ENCODE measurements at regions not wholly inside any gene's neighbourhood (a gene's known extent, or its start where the extent isn't known, plus 50 kb on each side); places are given as distances from the start of the nearest gene placed in this dataset.

DNA sequence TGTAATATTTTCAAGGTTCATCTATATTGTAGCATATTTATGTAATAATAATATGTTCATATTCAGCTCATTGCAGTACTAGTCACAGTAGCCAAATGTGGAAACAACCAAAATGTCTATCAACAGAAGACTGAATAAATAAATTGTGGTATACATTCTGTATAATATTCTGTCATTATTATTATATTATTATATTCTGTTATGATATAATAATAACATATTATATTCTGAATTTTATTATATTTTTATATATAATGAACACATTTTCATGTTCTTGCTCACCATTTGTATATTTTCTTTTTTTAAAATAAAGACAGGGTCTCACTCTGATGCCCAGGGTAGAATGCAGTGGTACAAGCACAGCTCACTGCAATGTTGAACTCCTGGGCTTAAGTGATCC, 91.2 kb upstream of the STARD3NL start:
- no peak for DNase-seq

DNA sequence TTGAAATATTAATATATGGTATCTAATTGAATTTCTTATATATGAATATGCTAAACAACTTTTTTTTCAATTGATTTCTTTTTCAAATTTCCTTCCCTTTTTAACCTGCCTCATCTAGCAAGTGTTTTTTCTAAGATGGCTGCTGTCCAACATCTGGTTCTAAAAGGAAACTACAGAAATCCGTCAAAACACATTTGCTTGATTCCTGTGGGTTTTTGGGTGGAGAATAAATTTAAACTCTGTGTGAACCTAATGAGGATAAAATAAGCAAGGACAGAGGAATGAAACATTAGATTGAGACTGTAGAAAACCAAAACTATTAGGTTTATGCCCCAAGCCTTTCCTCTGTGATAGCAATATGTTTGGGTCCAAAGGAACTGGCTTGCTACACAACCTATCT, 75.5 kb upstream of the STARD3NL start:
- DNase-seq: no peak

GRCh38 chr7:38105874-38106483, 72.1 kb upstream of the STARD3NL start:
- DNase-seq: peak; percentile 40 to 57

GRCh38 chr7:38107486-38107893, 70.6 kb upstream of the STARD3NL start:
- DNase-seq: peak; percentile 49 to 55

GRCh38 chr7:38112075-38112474, 66.0 kb upstream of the STARD3NL start:
- no peak for DNase-seq

GRCh38 chr7:38120076-38120475, 58.0 kb upstream of the STARD3NL start:
- DNase-seq: no peak

DNA sequence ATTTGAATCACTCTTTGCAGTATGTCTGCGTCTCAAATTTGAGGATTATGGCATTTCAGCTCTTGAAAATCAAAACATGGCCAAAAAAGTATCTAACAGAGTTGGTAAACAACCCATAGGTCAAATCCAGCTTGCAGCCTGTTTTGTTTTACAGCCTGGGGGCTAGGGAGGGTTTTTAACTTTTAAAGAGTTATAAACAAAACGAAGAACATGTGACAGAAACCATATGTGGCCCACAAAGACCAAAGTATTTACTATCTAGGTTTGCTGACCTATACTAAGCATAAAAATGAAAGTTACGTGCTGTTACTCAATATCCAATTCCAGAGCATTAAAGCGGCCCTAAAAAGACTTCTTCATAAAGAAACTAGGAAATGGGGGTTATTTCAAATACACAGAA, 55.5 kb upstream of the STARD3NL start:
- DNase-seq: no peak

DNA sequence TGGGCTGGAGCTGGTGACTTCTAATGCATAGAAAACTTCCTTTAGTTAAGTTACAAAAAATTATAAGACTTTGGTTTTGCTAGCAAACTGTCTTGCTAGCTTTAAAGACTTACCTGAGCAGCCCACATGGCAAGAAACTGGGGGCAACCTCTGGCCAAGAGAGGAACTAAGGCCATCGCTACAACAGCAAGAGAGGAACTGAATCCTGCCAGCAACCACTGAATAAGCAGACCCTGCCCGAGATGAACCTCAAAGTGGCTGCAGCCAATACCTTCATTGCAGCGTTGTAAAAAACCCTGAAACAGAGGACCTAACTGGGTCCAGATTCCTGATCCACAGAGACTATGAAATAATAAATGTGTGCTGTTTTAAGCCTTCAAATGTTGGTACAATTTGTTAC, 54.6 kb upstream of the STARD3NL start:
- DNase-seq: no peak

GRCh38 chr7:38127216-38128207, 50.5 kb upstream of the STARD3NL start:
- DNase-seq: no peak
